ENCODE measurements at regions not wholly inside any gene's neighbourhood (a gene's known extent, or its start where the extent isn't known, plus 50 kb on each side); places are given as distances from the start of the nearest gene placed in this dataset.

- Histone ChIP-seq H4K8ac (ENCODE audit: extremely low read depth, insufficient read depth, low read length) (no peak overlapping the region), H4K91ac (replicated peaks; ENCODE audit: insufficient read length, low read length) (no peak overlapping the region), H2BK12ac (ENCODE audit: low read depth, low read length) (no peak overlapping the region), H2AFZ (ENCODE audit: low read length) (no peak overlapping the region), H3K79me2 (ENCODE audit: control insufficient read depth in 1 of 2, insufficient read depth in 2 of 2, low read length in 2 of 2) (no peaks in the 10 kb centered on the region), H3K27ac (ENCODE audit: low read depth, low read length) (no peak overlapping the region), H2BK15ac (ENCODE audit: low read length) (no peak overlapping the region), H3K9ac (replicated peaks in 1 of 4; ENCODE audit: extremely low read depth in 1 of 4, low read depth in 3 of 4, low read length in 3 of 4) (no peak overlapping the region), H3K23me2 (ENCODE audit: low read depth, low read length) (no peaks in the 10 kb centered on the region; the same call in 1 of the 2 replicates), H3K56ac (replicated peaks; ENCODE audit: insufficient read length, low read depth, low read length) (no peak overlapping the region), H3K4ac (replicated peaks; ENCODE audit: insufficient read length, low read depth, low read length) (no peak overlapping the region), H3K4me3 (ENCODE audit: extremely low read depth in 1 of 4, insufficient read depth in 2 of 4, low read depth in 3 of 4, low read length in 4 of 4) (no peak overlapping the region), H3K79me1 (ENCODE audit: low read depth, low read length) (no peaks in the 10 kb centered on the region), H4K5ac (ENCODE audit: insufficient read length, low read depth, low read length) (no peak overlapping the region), H2BK120ac (replicated peaks; ENCODE audit: low read depth, low read length) (no peak overlapping the region), H3K36me3 (ENCODE audit: control insufficient read depth in 2 of 4, insufficient read depth in 4 of 4, low read length in 3 of 4) (no peaks in the 10 kb centered on the region), H2AK5ac (ENCODE audit: low read depth, low read length) (no peak overlapping the region), H3K9me3 (ENCODE audit: insufficient read depth in 2 of 2, low read depth in 1 of 2, low read length in 1 of 2) (no peaks in the 10 kb centered on the region), H3K18ac (ENCODE audit: extremely low read depth, low read length) (no peak overlapping the region), H4K20me1 (replicated peaks in 1 of 2; ENCODE audit: control insufficient read depth in 1 of 2, insufficient read depth in 2 of 2, low read length in 2 of 2) (peaks cover 0 to 1% of the 10 kb centered on the region in 2 experiments), H3K27me3 (replicated peaks in 1 of 4; ENCODE audit: control insufficient read depth in 3 of 4, extremely low read depth in 1 of 4, insufficient read depth in 3 of 4, low read length in 3 of 4) (no peaks in the 10 kb centered on the region), H3K23ac (ENCODE audit: insufficient read length) (no peak overlapping the region), H3K14ac (ENCODE audit: insufficient read length) (no peak overlapping the region), H3K4me1 (replicated peaks in 1 of 4; ENCODE audit: control insufficient read depth in 3 of 4, insufficient read depth in 4 of 4, low read length in 3 of 4) (no peaks in the 10 kb centered on the region), H2BK20ac (ENCODE audit: low read length) (no peak overlapping the region), H3K4me2 (ENCODE audit: insufficient read depth in 1 of 2, low read depth in 2 of 2, low read length in 2 of 2) (no peak overlapping the region), H2BK5ac (ENCODE audit: low read depth, low read length) (no peak overlapping the region)
- DNase-seq (ENCODE audit: low read depth in 1 of 2, low spot score in 2 of 2): no peak
- FAIRE-seq: no peak
- POLR2A ChIA-PET (ENCODE audit: partially characterized antibody): no interaction called here
- TF ChIP-seq PHF8 (conservative IDR thresholded peaks at IDR 0.05; ENCODE audit: low read depth, low read length) (no peak), CTCF (IDR thresholded peaks at IDR 0.05; ENCODE audit: control extremely low read depth in 1 of 3, insufficient read depth in 1 of 3, low read depth in 1 of 3, low read length in 3 of 3) (peak in 2 of 3 experiments; percentile 7 to 25; a peak in 2 of 4 replicates), RAD21 (IDR thresholded peaks at IDR 0.05 in 1 of 2, conservative IDR thresholded peaks at IDR 0.05 in 1 of 2; ENCODE audit: low read depth in 2 of 2, low read length in 2 of 2) (peak; percentile 45 to 48; a peak in 3 of 4 replicates)
- CTCF ChIA-PET (ENCODE audit: partially characterized antibody): interaction anchor here (0.6 to 1.7 kb wide), 11 partner anchors 9 to 263 kb away, joined by 3 to 7 read pairs (median 4); no protein-coding TSS in a partner anchor
- 81% methylated on average over 4 of the region's 4 CpGs; no CpG with 5 or more reads in 1 of the 2 experiments for WGBS, 2 experiments (ENCODE audit: extremely low coverage in 1 of 2, insufficient coverage in 1 of 2, insufficient read length in 1 of 2, insufficient replicate concordance in 2 of 2, low coverage in 1 of 2, low lambda C conversion rate in 2 of 2, missing lambda C conversion rate in 1 of 2)
Observed at GRCh38 chr7:94064541-94065191, 60.5 kb upstream of the BET1 start.

All from H1 (cell line).